ENCODE measurements at regions not wholly inside any gene's neighbourhood (a gene's known extent, or its start where the extent isn't known, plus 50 kb on each side); places are given as distances from the start of the nearest gene placed in this dataset.

DNA sequence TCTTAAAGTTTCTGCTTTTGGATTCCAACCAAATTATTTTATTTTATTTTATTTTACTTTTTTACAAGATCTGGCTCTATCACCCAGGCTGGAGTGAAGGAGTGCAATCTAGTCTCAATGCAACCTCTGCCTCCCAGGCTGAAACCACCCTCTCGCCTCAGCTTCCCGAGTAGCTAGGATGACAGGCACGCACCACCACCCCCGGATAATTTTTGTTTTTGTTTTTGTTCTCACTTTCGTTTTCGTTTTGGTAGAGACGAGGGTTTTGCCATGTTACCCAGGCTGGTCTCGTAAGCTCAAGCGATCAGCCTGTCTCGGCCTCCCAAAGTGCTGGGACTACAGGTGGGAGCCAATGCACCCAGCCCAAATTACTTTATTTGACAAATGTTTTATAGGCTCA is 219.8 kb downstream of the ETS1 start:
- peak in 1 of 3 donors; percentile 15 for DNase-seq (ENCODE audit: low read depth in 3 of 3)

DNA sequence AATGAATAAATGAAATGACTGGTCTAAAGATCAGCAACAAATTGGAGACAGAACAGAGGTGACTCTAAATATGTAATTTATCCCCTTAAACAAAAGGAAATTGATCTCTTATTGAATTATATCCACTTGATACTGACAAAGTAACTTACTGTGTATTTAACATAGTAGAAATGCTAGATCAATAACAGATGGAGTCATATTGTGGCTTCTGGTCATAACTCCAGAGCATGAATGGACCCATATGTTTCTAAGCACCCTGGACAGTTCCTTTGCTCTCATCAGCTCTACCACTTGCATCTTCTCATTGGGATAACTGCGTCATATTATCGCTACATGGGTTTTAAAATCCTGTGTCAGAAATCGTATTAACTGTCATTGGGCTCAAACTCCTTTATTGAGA is 222.3 kb downstream of the ETS1 start:
- DNase-seq (ENCODE audit: low read depth in 3 of 3): no peak

DNA sequence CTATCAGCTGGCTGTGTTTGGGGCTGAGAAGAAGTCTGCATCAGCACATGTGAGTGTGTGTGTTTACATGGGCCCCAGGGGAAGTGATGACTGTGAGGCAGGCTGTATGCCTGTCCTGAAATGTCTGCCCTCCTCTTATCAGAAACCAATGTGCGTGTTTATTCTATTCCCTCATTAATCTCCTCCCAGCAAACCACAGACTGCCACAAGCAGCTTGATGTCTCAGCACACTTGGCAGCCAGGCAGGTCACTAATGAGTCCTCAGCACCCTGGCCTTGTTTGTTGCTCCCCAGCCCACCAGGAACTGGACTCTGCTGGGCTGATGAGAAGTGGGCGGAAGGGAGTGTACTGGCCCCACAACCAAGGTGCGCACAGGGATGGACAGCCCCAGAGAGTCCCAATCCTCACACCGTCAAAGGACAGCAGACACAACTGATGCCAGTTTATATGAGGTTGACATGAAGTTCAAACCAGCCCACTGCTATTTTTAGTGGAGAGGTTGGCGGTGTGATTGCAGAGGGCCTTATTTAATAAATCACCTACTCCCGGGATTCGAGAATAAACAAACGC is 225.8 kb downstream of the ETS1 start:
- no peak for DNase-seq (ENCODE audit: low read depth in 3 of 3)

GRCh38 chr11:128359515-128359914 is 227.8 kb downstream of the ETS1 start:
- no peak for DNase-seq (ENCODE audit: low read depth in 3 of 3)

DNA sequence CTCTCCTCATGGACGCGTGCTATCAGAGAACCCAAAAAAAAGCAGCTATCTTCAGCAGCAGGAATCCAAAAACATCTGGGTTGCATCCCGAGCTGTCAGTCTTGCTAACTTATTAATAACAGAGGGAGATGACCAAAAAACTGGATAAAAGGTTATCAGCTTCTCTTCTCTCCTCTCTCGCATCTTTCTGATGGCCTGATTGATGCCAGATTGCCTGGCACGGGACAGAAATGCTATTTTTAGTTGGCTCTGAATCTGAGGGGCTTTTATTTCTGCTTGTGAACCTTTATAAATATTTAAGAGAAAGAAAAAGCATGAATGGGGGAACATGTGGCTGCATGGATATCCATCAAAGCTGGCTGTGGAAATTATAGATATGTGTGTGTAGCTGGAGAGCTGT is 230.3 kb downstream of the ETS1 start:
- DNase-seq (ENCODE audit: low read depth in 3 of 3): no peak

GRCh38 chr11:128355558-128355957 is 231.8 kb downstream of the ETS1 start:
- DNase-seq (ENCODE audit: low read depth in 3 of 3): no peak

DNA sequence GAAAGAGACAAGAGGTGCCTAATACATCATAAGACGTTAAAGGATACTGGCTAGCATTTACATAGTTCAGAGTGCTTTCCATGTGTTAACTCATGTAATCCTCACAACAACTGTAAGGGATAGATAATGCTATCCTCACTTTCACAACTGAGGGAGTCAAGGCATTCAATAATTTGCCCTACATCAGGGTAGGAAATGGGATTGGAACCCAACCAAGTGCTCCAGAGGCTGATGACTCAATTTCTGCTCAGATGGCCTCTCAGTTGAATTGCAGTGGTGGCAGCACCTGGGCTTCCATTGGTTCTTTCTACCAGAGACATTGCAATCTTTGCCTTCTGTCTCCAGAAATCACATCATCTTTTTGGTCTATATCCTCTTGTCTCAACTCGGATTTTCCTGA is 232.9 kb downstream of the ETS1 start:
- DNase-seq (ENCODE audit: low read depth in 3 of 3): no peak

DNA sequence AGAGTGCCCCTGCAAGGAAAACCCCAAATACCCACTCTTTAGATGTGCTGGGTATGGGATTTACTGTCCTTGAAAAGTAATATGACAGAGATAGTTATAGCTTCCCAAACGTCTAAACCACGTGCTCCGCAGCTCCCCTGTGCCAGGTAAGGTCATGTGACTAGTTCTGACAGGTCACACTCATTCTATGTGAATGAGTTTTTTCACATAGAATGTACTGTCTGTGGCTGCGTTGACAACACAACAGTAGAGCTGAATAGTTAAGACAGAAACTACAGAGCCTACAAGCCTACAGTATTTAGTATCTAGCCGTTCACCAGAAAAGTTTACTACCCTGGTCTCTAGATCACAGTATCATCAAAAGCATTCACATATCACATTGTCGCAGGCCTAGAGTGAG is 236.2 kb downstream of the ETS1 start:
- DNase-seq (ENCODE audit: low read depth in 3 of 3): no peak

GRCh38 chr11:128349650-128350299 is 237.6 kb downstream of the ETS1 start:
- DNase-seq (ENCODE audit: low read depth in 3 of 3): no peak

DNA sequence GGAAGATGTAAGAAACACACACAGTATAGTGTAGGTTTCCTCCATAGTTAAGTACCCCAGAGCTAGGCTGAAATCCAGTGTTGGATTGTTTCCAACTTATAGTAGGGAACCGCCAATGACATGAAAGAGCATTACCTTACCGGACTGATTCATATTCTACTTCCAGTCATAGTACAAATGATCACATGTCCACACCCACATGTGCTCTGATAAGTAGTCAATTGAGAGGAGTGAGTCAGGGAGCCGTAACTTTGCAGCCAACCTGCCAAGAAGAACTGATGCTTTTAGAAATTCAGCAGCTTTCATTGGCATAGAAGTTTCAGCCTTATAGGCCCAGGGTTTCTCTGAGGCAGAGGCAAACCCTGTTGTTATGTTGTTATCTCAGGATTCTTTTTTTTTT is 240.6 kb downstream of the ETS1 start:
- peak in 1 of 3 donors; percentile 49 for DNase-seq (ENCODE audit: low read depth in 3 of 3)

- DNase-seq (ENCODE audit: low read depth in 3 of 3): no peak
Measured at GRCh38 chr11:128345316-128345715, 242.0 kb downstream of the ETS1 start.

DNA sequence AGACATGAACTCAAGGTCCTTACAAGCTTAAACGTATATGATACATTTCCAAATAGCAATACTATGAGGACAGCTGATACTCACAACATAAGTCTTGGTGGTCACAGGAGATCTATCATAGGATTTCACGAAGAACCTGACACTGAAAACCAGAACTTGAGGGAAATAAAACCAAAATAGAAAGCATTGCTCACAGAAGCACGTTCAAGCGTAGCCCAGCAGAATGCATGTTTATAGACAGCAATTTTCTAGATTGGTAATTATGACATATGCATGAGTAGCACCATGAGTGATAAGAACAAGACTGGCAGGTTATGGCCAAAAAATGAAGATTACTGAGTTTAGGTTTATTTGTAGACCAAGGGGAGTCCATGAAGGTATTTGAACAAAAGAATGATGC is 243.5 kb downstream of the ETS1 start:
- no peak for DNase-seq (ENCODE audit: low read depth in 3 of 3)

DNA sequence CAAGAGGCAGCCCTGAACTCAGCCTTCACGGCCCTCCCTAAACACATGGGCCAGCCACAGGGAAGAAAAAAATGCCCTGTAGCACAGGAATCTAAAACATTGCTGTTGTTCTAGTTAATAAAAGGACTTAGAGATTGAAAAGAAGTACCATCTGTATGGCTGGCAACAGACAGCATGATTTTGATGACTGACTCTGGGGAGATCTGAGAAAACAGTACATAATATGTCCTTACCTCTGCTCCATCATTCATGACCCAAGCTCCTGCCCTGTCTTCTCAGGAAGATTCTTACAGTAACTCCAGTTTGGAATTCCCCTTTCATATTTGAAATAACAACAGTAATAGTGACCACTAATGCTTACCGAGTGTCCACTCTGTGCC is 244.2 kb downstream of the ETS1 start:
- DNase-seq (ENCODE audit: low read depth in 3 of 3): no peak

GRCh38 chr11:128342511-128343134 is 244.7 kb downstream of the ETS1 start:
- DNase-seq (ENCODE audit: low read depth in 3 of 3): peak in 2 of 3 donors; percentile 57 to 72

GRCh38 chr11:128341280-128342248 is 245.8 kb downstream of the ETS1 start:
- peak in 1 of 3 donors; percentile 42 for DNase-seq (ENCODE audit: low read depth in 3 of 3)

- no peak for DNase-seq (ENCODE audit: low read depth in 3 of 3)
Measured at GRCh38 chr11:128339792-128340191, 247.6 kb downstream of the ETS1 start.

DNA sequence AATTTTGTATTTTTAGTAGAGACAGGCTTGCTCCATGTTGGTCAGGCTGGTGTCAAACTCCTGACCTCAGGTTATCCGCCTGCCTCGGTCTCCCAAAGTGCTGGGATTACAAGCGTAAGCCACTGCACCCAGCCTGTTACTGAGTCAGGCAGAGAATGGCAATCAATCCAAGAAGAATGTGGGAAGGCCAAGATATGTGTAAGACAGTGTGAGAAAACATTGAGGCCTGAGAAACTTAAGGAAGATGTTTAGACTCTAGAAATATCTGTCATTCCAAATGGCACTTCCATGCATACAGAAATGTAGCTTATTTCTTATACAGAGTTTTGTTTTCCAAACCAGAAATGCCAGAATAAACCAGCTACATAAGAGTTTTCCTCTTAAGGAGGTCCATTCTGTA is 248.5 kb downstream of the ETS1 start:
- DNase-seq (ENCODE audit: low read depth in 3 of 3): no peak

DNA sequence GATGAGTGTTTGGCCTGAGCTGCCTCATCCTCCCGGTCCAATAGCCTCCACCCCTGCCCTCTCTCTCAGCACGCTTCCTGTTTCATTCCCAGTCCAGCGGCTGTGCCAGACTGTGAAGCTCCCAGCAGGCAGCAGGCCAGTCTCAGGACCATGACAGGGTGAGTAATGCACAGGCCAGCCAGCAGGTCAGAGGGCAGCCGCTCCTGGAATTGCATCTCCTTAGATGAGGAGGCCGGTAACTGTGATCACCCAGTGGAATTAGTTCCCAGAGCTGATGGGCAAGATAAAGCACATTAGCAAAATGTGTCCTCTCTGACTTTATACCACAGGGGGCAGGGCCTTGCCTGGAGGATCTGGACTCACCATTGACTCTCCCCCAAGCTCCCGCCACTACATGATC is 251.2 kb downstream of the ETS1 start:
- DNase-seq (ENCODE audit: low read depth in 3 of 3): no peak

DNA sequence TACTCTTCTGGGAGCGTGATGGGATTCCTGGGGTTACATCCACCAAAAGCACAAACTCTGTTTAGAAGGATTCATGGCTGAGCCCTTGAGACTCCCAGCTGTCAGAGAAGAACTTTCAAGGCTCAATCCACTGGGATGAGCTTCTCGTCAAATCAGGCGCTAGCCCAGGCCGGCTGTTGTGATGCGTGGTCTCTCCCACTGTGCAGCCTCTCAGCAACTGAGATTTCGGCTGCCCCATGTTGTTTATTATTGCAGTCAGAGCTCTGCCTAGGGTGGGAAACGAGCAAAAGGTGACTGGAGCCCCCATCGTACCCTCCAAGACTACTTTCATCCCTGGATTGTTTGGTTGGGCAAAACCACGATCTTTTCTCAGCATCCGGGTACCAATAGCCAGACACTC is 251.6 kb downstream of the ETS1 start:
- DNase-seq (ENCODE audit: low read depth in 3 of 3): no peak

DNA sequence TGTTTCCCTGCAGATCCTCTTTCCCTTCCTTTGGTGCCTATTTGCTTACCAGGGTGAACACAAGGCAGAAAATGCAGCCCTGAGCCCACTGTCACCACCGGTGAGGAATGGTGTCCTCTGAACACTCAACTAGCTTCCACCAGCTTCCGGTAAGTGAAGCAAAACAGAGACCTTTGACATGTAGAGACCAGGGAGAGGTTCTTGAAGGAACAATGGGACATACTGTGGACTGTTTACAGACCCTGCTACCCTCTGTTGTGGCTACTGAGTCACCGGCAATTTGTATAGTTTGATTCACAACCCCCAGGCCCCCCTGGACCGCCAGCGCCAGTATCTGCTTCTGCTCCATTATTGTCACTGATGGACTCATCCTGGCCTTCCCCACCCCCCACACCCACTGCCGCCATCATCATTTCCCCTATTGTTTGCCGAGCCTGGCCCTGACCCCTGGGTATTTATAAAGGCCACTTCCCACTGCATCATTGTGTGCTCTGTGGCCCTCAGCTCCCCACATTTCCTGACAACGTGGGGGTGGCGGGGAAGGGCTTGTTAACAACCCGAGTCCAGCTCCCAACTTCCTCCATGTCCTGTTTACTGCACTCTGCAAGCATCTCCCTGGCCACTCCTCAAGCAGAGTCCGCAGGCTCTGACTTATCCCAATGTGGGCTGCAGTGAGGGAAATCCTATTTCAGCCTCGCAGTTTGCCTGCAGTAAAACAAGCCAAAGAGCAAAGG is 252.9 kb downstream of the ETS1 start:
- no peak for DNase-seq (ENCODE audit: low read depth in 3 of 3)

DNA sequence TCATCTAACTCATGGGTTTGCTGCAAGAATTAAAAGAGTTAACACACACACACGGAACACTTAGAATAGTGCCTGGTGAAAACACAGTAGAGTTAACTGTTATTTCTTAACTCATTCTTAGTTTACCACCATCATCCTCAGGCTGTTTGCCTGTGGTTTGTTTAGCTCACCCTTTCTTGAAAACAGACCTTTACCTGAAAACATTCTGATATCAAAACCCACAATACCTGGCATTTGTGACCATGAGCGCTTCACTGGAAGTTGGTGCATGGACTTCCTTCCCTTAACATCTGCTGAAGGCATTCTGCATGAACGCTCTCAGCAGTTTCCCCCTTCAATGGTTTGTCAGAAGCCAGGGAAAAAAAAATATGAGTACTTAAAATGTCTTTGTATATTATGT is 256.0 kb downstream of the ETS1 start:
- DNase-seq (ENCODE audit: low read depth in 3 of 3): no peak

GRCh38 chr11:128330203-128330602 is 257.2 kb downstream of the ETS1 start:
- no peak for DNase-seq (ENCODE audit: low read depth in 3 of 3)
